ENCODE measurements at regions not wholly inside any gene's neighbourhood (a gene's known extent, or its start where the extent isn't known, plus 50 kb on each side); places are given as distances from the start of the nearest gene placed in this dataset.

DNA sequence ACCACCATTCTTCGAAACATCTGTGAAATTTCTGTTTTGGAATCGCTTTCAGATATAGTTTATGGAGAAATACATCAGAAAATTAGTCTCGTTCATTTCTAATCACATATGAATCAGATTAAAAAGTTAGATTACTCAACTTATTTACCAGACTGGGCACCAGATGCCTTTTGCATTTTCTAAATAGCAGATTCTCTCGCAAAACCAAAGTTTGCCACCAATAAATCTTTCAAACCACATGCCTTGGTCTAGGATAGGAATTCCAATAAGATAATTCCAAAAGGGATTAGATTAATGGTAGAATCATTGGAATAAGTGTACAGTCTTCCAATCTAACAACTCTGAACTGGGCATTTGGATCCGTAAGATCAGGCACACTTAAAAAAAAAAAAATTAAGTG is 160.4 kb upstream of the TAB2 start:
- intact Hi-C loops (cut with micrococcal nuclease; ENCODE audit: unreplicated experiment): no loop called here
- no peak for DNase-seq (ENCODE audit: low spot score)
- no peak overlapping the region for H2AFZ ChIP-seq (ENCODE audit: low read length)
- H3K9me3 ChIP-seq (ENCODE audit: low read length): no peaks in the 10 kb centered on the region
- ChIA-PET CTCF (ENCODE audit: unreplicated experiment) (no interaction called here), POLR2A (interaction anchor here (0.6 kb wide), 1 partner anchor 508 kb away, joined by 3 read pairs; no protein-coding TSS in a partner anchor)
- no peaks in the 10 kb centered on the region for H3K4me1 ChIP-seq (ENCODE audit: insufficient read depth, low read length, poor library complexity, severe bottlenecking)
- H3K4me2 ChIP-seq (ENCODE audit: low read length): no peak overlapping the region
- H3K79me2 ChIP-seq (ENCODE audit: insufficient read depth, low read depth, low read length): no peaks in the 10 kb centered on the region
- H3K36me3 ChIP-seq (ENCODE audit: insufficient read depth, low read length): no peaks in the 10 kb centered on the region
- TF ChIP-seq, protein P1, sequence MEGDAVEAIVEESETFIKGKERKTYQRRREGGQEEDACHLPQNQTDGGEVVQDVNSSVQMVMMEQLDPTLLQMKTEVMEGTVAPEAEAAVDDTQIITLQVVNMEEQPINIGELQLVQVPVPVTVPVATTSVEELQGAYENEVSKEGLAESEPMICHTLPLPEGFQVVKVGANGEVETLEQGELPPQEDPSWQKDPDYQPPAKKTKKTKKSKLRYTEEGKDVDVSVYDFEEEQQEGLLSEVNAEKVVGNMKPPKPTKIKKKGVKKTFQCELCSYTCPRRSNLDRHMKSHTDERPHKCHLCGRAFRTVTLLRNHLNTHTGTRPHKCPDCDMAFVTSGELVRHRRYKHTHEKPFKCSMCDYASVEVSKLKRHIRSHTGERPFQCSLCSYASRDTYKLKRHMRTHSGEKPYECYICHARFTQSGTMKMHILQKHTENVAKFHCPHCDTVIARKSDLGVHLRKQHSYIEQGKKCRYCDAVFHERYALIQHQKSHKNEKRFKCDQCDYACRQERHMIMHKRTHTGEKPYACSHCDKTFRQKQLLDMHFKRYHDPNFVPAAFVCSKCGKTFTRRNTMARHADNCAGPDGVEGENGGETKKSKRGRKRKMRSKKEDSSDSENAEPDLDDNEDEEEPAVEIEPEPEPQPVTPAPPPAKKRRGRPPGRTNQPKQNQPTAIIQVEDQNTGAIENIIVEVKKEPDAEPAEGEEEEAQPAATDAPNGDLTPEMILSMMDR (conservative IDR thresholded peaks at IDR 0.05; ENCODE audit: low read length): no peak
- TF ChIP-seq EZH2phosphoT487 (IDR thresholded peaks at IDR 0.05; ENCODE audit: borderline replicate concordance, low read depth, low read length): no peak
- no peak overlapping the region for H3K4me3 ChIP-seq (ENCODE audit: low read depth, low read length, poor library complexity, severe bottlenecking)
- no peaks in the 10 kb centered on the region for H3K9me2 ChIP-seq (ENCODE audit: insufficient read depth, low read length)
- H4K20me1 ChIP-seq (ENCODE audit: insufficient read depth, low read length): no peaks in the 10 kb centered on the region
- BruUV-seq (replicated peaks): no TSS peak
- no peak overlapping the region for H3K27ac ChIP-seq (ENCODE audit: low read depth, low read length, poor library complexity, severe bottlenecking)

DNA sequence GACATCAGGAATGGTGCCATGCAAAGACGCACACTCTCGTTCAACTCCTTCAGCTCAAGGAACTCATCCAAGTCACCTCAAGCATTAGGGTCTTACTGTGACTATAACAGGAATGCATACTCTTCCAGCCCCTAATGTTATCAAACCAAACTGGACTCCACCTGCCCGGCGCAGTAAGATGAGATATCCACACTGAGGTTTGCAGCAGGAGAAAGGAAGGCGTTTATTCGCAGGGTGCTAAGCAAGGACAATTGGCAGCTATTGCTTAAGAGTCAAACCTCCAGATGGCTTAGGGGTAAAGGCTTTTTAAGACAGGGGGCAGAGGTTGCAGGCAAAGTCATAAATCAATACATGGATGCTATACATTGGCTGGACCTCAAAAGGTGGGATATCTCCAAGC is 159.4 kb upstream of the TAB2 start:
- H3K27ac ChIP-seq (ENCODE audit: low read depth, low read length, poor library complexity, severe bottlenecking): no peak overlapping the region
- no peaks in the 10 kb centered on the region for H3K9me2 ChIP-seq (ENCODE audit: insufficient read depth, low read length)
- no peak overlapping the region for H3K4me2 ChIP-seq (ENCODE audit: low read length)
- intact Hi-C loops (cut with micrococcal nuclease; ENCODE audit: unreplicated experiment): no loop called here
- DNase-seq (ENCODE audit: low spot score): no peak
- CTCF ChIA-PET (ENCODE audit: unreplicated experiment): no interaction called here
- no peak overlapping the region for H2AFZ ChIP-seq (ENCODE audit: low read length)
- H3K9me3 ChIP-seq (ENCODE audit: low read length): no peaks in the 10 kb centered on the region
- H3K79me2 ChIP-seq (ENCODE audit: insufficient read depth, low read depth, low read length): no peaks in the 10 kb centered on the region
- no peaks in the 10 kb centered on the region for H3K36me3 ChIP-seq (ENCODE audit: insufficient read depth, low read length)
- POLR2A ChIA-PET: interaction anchor here (0.6 to 0.7 kb wide), 2 partner anchors 29 to 106 kb away, joined by 3 to 4 read pairs; no protein-coding TSS in a partner anchor
- BruUV-seq (replicated peaks): no TSS peak
- no peaks in the 10 kb centered on the region for H3K4me1 ChIP-seq (ENCODE audit: insufficient read depth, low read length, poor library complexity, severe bottlenecking)
- TF ChIP-seq, protein P1 (conservative IDR thresholded peaks at IDR 0.05; ENCODE audit: low read length): no peak
- TF ChIP-seq EZH2phosphoT487 (IDR thresholded peaks at IDR 0.05; ENCODE audit: borderline replicate concordance, low read depth, low read length): no peak
- H4K20me1 ChIP-seq (ENCODE audit: insufficient read depth, low read length): no peaks in the 10 kb centered on the region
- no peak overlapping the region for H3K4me3 ChIP-seq (ENCODE audit: low read depth, low read length, poor library complexity, severe bottlenecking)

DNA sequence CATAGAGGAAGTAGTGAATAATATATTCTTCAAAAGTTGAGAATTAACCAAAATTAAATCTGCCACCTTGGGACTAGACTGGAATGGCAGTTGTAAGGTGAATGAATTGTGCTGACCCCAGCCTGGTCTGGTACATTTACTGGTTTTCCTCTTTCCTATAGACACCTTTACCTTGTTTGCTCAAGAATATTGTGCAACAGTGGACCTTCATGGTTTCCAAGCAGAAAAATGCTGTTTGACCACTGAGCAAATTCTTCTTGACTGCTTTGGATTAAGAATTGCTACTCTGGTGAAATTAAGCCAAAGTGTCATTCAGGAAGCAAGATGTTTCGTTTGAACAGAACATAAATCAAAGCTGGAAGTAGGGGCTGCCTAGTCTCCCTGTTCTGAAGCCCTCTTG is 156.6 kb upstream of the TAB2 start:
- Histone ChIP-seq H3K4me2 (ENCODE audit: low read length) (no peak overlapping the region), H3K9me2 (ENCODE audit: insufficient read depth, low read length) (no peaks in the 10 kb centered on the region), H3K9me3 (ENCODE audit: low read length) (no peaks in the 10 kb centered on the region), H2AFZ (ENCODE audit: low read length) (no peak overlapping the region), H4K20me1 (ENCODE audit: insufficient read depth, low read length) (no peaks in the 10 kb centered on the region), H3K27ac (ENCODE audit: low read depth, low read length, poor library complexity, severe bottlenecking) (no peak overlapping the region), H3K79me2 (ENCODE audit: insufficient read depth, low read depth, low read length) (no peaks in the 10 kb centered on the region), H3K4me3 (ENCODE audit: low read depth, low read length, poor library complexity, severe bottlenecking) (no peak overlapping the region), H3K4me1 (ENCODE audit: insufficient read depth, low read length, poor library complexity, severe bottlenecking) (no peaks in the 10 kb centered on the region), H3K36me3 (ENCODE audit: insufficient read depth, low read length) (no peaks in the 10 kb centered on the region)
- CTCF ChIA-PET (ENCODE audit: unreplicated experiment): no interaction called here
- TF ChIP-seq EZH2phosphoT487 (IDR thresholded peaks at IDR 0.05; ENCODE audit: borderline replicate concordance, low read depth, low read length): no peak
- TF ChIP-seq, protein P1 (conservative IDR thresholded peaks at IDR 0.05; ENCODE audit: low read length): no peak
- POLR2A ChIA-PET: no interaction called here
- no TSS peak for BruUV-seq (replicated peaks)
- no peak for DNase-seq (ENCODE audit: low spot score)
- intact Hi-C loops (cut with micrococcal nuclease; ENCODE audit: unreplicated experiment): loop anchor here (10.0 kb wide), 1 partner anchor 136 kb away; no protein-coding TSS in a partner anchor

All from OCI-LY7 (cell line).